ENCODE measurements at regions not wholly inside any gene's neighbourhood (a gene's known extent, or its start where the extent isn't known, plus 50 kb on each side); places are given as distances from the start of the nearest gene placed in this dataset.

DNA sequence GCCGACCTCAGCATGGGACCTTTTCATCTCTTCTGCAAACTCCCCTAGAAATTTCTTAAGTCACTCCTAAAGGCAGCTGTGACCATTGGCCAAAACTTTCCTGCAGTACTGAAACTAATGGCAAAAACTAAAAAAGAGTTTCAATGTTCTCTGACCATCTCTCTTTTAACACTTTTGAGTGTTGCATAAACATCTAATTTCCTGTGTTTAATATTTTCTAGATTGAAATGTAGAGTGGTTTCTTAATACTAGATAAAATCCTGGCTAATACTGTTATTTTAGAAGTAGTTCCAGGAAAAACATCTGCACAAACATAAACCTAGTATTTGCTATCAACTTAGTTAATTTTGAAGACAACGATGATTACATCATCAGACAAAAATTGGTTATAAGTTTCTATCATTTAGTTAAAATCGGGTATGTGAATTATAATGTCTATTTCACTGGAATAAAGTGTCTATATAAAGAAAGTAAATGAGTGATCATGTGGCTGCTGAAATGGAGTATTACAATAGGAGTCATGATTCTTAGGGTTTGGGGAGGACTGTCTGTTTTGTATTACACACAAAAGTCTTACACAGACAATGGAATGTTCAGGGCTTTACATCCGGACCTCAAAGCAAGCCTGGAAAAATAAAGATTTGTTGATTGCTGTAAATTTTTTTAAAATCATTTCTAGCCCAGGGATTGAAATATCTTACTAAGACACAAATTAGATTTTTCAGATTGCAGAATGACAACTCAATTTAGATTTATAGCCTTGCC lies 1323.4 kb downstream of the C4orf33 start:
- H3K9me3 ChIP-seq (ENCODE audit: control insufficient read depth, low read length) = no peaks in the 10 kb centered on the region
- WGBS, 2 experiments (ENCODE audit: insufficient coverage in 2 of 2) = no CpG with 5 or more reads among the region's 4 CpGs
- no peaks in the 10 kb centered on the region for H3K4me1 ChIP-seq (ENCODE audit: control insufficient read depth, insufficient read depth, low read length, poor library complexity, severe bottlenecking)
- no peak overlapping the region for H3K4me3 ChIP-seq (ENCODE audit: extremely low read depth, insufficient read depth, low read length, poor library complexity, severe bottlenecking)
- no peak overlapping the region for H3K27ac ChIP-seq (ENCODE audit: low read depth, low read length, severe bottlenecking)
- H3K36me3 ChIP-seq (ENCODE audit: control insufficient read depth, insufficient read depth, low read length) = no peaks in the 10 kb centered on the region

DNA sequence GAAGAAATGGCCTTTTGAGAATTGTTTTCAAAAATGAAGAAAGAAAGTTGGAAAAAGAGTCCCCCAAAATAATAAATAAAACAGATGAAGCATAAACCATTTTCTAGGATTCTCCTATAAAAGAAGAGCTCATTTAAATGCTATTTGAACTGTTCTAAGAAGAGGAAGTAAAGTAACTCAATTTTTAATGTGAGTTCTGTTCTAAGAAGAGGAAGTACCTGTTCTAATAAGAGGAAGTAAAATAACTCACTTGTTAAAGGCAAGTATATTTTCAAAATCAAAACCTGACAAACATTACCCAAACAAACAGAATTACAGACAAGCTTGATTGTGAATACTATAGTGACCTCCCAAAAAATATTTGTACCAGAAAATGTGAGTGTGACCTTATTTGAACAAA lies 1326.3 kb downstream of the C4orf33 start:
- no peaks in the 10 kb centered on the region for H3K9me3 ChIP-seq (ENCODE audit: control insufficient read depth, low read length)
- no peak overlapping the region for H3K27ac ChIP-seq (ENCODE audit: low read depth, low read length, severe bottlenecking)
- no peak overlapping the region for H3K4me3 ChIP-seq (ENCODE audit: extremely low read depth, insufficient read depth, low read length, poor library complexity, severe bottlenecking)
- H3K36me3 ChIP-seq (ENCODE audit: control insufficient read depth, insufficient read depth, low read length) = no peaks in the 10 kb centered on the region
- no peaks in the 10 kb centered on the region for H3K4me1 ChIP-seq (ENCODE audit: control insufficient read depth, insufficient read depth, low read length, poor library complexity, severe bottlenecking)

DNA sequence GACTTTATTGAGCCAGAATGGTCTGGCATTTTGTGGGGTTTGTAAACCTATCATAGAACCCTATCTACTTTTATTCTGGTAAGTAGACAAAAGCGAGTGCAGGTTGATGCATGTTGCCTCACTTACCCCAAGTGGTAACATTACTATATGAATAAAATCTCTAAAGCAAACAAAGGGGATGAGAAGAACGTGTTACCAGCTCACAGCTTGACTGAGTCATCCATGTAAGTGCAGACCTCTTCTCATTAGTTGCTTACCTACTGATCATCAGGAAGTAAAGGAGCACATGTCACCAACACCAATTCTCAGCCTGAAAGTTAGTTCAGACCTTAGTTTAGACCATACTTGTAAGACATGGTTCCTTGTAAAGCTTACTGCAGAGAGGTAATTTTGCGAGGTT lies 1328.3 kb downstream of the C4orf33 start:
- no peaks in the 10 kb centered on the region for H3K9me3 ChIP-seq (ENCODE audit: control insufficient read depth, low read length)
- WGBS, 2 experiments (ENCODE audit: insufficient coverage in 2 of 2) = 67% methylated on average over 1 of the region's 3 CpGs; no CpG with 5 or more reads in 1 of the 2 experiments
- H3K4me3 ChIP-seq (ENCODE audit: extremely low read depth, insufficient read depth, low read length, poor library complexity, severe bottlenecking) = no peak overlapping the region
- H3K4me1 ChIP-seq (ENCODE audit: control insufficient read depth, insufficient read depth, low read length, poor library complexity, severe bottlenecking) = no peaks in the 10 kb centered on the region
- no peaks in the 10 kb centered on the region for H3K36me3 ChIP-seq (ENCODE audit: control insufficient read depth, insufficient read depth, low read length)
- no peak overlapping the region for H3K27ac ChIP-seq (ENCODE audit: low read depth, low read length, severe bottlenecking)

DNA sequence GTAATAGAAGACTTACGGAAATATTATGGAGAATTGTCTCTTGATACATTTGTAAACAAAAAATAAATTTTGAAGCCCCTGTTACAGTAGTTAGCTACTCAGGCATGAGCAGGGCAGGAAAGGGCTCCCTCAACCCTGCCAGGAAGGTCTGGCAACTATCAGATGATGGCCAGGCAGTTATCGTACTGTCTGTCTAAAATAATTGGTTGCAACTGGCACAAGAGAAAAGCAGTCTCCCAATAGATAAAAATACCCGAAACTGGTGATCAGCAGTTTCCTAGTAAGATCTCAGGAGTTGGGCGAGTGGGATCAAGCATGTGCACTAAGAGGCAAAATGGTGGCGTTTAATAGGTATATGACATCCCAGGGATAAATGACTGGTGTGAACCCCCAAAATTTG lies 1336.3 kb downstream of the C4orf33 start:
- WGBS, 2 experiments (ENCODE audit: insufficient coverage in 2 of 2) = 89 to 93% methylated on average over 3 to 4 of the region's 5 CpGs
- Histone ChIP-seq H3K4me3 (ENCODE audit: extremely low read depth, insufficient read depth, low read length, poor library complexity, severe bottlenecking) (no peak overlapping the region), H3K4me1 (ENCODE audit: control insufficient read depth, insufficient read depth, low read length, poor library complexity, severe bottlenecking) (no peaks in the 10 kb centered on the region), H3K9me3 (ENCODE audit: control insufficient read depth, low read length) (no peaks in the 10 kb centered on the region), H3K27ac (ENCODE audit: low read depth, low read length, severe bottlenecking) (no peak overlapping the region), H3K36me3 (ENCODE audit: control insufficient read depth, insufficient read depth, low read length) (no peaks in the 10 kb centered on the region)

DNA sequence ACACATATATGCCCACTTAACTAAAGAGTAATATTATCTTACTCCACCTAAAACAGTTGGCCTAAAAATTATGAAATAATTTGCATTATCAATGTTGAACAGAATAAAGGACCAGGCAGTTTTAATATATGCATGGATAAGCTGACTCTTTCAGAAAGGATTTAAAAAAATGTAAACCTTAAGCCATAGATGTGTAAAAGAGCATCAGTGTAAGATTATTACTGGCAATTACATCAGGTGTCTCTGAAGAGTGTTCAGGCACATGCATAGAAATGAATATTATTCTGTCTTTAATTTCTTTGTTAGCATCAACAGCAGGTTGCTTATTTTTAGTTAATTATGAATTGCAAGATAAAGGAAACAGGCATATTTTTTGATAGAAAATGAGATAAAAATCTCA lies 1353.8 kb downstream of the C4orf33 start:
- no peaks in the 10 kb centered on the region for H3K4me1 ChIP-seq (ENCODE audit: control insufficient read depth, insufficient read depth, low read length, poor library complexity, severe bottlenecking)
- no peaks in the 10 kb centered on the region for H3K9me3 ChIP-seq (ENCODE audit: control insufficient read depth, low read length)
- H3K27ac ChIP-seq (ENCODE audit: low read depth, low read length, severe bottlenecking) = no peak overlapping the region
- no peaks in the 10 kb centered on the region for H3K36me3 ChIP-seq (ENCODE audit: control insufficient read depth, insufficient read depth, low read length)
- H3K4me3 ChIP-seq (ENCODE audit: extremely low read depth, insufficient read depth, low read length, poor library complexity, severe bottlenecking) = no peak overlapping the region

DNA sequence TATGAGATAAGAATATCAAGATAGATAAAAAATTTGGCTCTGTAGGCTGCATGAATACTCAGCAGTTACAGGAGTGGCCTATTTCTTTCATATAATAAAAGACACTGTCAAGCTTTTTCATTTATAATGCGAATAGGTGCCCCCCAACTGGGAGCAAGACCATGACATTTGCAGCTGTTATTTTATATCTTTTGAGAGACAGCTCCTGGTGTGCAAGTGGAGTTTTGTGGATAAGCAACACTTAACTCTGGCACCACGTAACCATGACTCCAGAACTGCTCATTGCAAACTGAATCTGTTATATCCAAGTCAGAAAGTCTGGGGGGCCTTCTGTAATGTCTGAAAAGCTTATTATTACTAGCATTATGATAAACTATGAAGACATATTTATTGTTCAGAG lies 1372.4 kb downstream of the C4orf33 start:
- Histone ChIP-seq H3K36me3 (ENCODE audit: control insufficient read depth, insufficient read depth, low read length) (no peaks in the 10 kb centered on the region), H3K9me3 (ENCODE audit: control insufficient read depth, low read length) (no peaks in the 10 kb centered on the region), H3K4me3 (ENCODE audit: extremely low read depth, insufficient read depth, low read length, poor library complexity, severe bottlenecking) (no peak overlapping the region), H3K4me1 (ENCODE audit: control insufficient read depth, insufficient read depth, low read length, poor library complexity, severe bottlenecking) (no peaks in the 10 kb centered on the region), H3K27ac (ENCODE audit: low read depth, low read length, severe bottlenecking) (no peak overlapping the region)
- WGBS, 2 experiments (ENCODE audit: insufficient coverage in 2 of 2) = no CpG with 5 or more reads among the region's 2 CpGs

DNA sequence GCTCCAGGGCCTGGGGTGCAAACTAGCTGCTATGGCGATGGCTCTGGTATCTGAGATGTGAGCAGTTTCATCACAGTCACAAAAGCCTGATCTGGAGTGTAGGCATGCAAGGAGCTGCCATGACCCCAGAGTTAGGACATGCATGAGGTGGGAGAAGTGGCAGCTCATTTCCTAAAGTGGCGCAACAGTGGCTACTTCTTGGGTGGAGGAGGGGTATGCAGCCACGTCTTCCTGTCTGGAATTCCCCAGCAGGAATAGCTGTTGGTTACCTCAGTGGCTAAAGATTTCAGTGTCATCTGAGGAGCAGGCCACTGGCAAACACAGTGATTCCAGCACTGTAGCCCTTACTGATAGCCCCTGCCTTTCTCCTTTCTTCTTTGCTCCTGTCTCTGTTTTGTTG lies 1382.5 kb downstream of the C4orf33 start:
- no peaks in the 10 kb centered on the region for H3K4me1 ChIP-seq (ENCODE audit: control insufficient read depth, insufficient read depth, low read length, poor library complexity, severe bottlenecking)
- 84 to 89% methylated on average over 3 of the region's 3 CpGs for WGBS, 2 experiments (ENCODE audit: insufficient coverage in 2 of 2)
- no peak overlapping the region for H3K4me3 ChIP-seq (ENCODE audit: extremely low read depth, insufficient read depth, low read length, poor library complexity, severe bottlenecking)
- no peak overlapping the region for H3K27ac ChIP-seq (ENCODE audit: low read depth, low read length, severe bottlenecking)
- no peaks in the 10 kb centered on the region for H3K36me3 ChIP-seq (ENCODE audit: control insufficient read depth, insufficient read depth, low read length)
- H3K9me3 ChIP-seq (ENCODE audit: control insufficient read depth, low read length) = no peaks in the 10 kb centered on the region

DNA sequence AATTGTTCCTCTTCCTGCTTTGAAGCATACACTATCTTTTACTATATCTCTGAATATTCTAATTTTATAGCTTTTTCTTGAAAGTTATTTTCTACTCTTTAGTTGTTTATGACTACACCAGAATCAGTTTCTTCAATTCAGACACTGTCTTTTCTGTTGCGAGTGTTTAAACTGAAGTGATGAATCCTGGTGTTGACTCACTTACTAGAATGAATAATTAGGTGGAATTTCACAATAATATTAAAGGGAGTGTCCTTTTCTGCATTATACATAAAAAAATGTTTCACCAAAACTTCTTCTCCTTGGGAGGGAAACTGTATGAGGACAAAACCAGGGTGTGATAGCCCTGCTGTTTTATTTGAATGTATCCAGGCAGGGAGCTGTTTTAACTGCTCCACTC lies 1383.1 kb downstream of the C4orf33 start:
- WGBS, 2 experiments (ENCODE audit: insufficient coverage in 2 of 2) = no CpG with 5 or more reads among the region's 1 CpG
- Histone ChIP-seq H3K27ac (ENCODE audit: low read depth, low read length, severe bottlenecking) (no peak overlapping the region), H3K4me3 (ENCODE audit: extremely low read depth, insufficient read depth, low read length, poor library complexity, severe bottlenecking) (no peak overlapping the region), H3K36me3 (ENCODE audit: control insufficient read depth, insufficient read depth, low read length) (no peaks in the 10 kb centered on the region), H3K4me1 (ENCODE audit: control insufficient read depth, insufficient read depth, low read length, poor library complexity, severe bottlenecking) (no peaks in the 10 kb centered on the region), H3K9me3 (ENCODE audit: control insufficient read depth, low read length) (no peaks in the 10 kb centered on the region)

DNA sequence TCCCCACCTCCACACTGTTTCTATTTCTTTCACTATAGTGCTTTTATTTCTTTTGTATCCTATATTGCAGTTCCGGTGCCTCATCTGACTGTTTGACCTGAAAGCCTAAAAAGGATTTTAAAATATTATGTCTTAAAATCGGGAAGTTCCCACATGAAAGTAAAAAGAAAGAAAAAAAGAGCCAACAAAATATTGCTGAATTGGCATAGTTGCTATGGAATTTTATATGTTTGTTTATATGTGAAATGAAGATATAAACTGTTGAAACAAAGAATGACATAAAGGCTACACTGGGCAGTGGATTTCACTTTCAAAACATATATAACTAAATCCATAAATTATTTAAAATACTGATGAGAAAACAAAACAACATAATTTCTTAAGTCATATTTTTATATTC lies 1383.7 kb downstream of the C4orf33 start:
- Histone ChIP-seq H3K4me3 (ENCODE audit: extremely low read depth, insufficient read depth, low read length, poor library complexity, severe bottlenecking) (no peak overlapping the region), H3K9me3 (ENCODE audit: control insufficient read depth, low read length) (no peaks in the 10 kb centered on the region), H3K27ac (ENCODE audit: low read depth, low read length, severe bottlenecking) (no peak overlapping the region), H3K4me1 (ENCODE audit: control insufficient read depth, insufficient read depth, low read length, poor library complexity, severe bottlenecking) (no peaks in the 10 kb centered on the region), H3K36me3 (ENCODE audit: control insufficient read depth, insufficient read depth, low read length) (no peaks in the 10 kb centered on the region)
- 80 to 100% methylated on average over 1 of the region's 2 CpGs for WGBS, 2 experiments (ENCODE audit: insufficient coverage in 2 of 2)

DNA sequence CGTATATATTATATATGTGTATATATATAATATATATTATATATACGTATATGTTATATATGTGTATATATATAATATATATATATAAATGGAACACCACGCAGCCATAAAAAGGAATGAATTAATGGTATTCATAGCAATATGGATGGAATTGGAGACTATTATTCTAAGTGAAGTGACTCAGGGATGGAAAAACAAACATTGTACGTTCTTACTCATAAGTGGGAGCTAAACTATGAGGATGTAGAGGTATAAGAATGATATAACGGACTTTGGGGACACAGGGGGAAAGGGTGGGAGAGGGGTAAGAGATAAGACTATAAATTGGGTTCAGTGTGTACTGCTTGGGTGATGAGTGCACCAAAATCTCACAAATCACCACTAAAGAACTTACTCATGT lies 1388.9 kb downstream of the C4orf33 start:
- no peaks in the 10 kb centered on the region for H3K4me1 ChIP-seq (ENCODE audit: control insufficient read depth, insufficient read depth, low read length, poor library complexity, severe bottlenecking)
- H3K36me3 ChIP-seq (ENCODE audit: control insufficient read depth, insufficient read depth, low read length) = no peaks in the 10 kb centered on the region
- WGBS, 2 experiments (ENCODE audit: insufficient coverage in 2 of 2) = 80 to 89% methylated on average over 1 to 2 of the region's 5 CpGs
- H3K27ac ChIP-seq (ENCODE audit: low read depth, low read length, severe bottlenecking) = no peak overlapping the region
- H3K4me3 ChIP-seq (ENCODE audit: extremely low read depth, insufficient read depth, low read length, poor library complexity, severe bottlenecking) = no peak overlapping the region
- H3K9me3 ChIP-seq (ENCODE audit: control insufficient read depth, low read length) = no peaks in the 10 kb centered on the region

DNA sequence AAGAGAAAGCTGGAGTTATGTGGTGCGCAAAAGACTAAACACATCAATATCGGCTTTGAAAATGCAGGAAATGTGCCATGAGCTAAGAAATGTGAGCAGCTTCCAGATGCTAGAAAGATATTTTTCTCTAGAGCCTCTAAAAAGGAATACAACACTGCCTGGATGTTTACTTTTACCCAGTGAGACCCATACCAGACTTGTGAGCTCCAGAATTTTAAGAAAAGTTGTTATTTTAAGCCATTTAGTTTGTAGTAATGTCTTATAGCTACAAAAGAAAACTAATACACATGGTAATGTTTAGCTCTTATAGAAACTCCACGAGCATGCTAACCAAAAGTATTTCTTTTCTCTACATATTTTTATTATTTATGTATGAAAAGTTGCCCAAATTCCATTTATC lies 1389.4 kb downstream of the C4orf33 start:
- Histone ChIP-seq H3K4me3 (ENCODE audit: extremely low read depth, insufficient read depth, low read length, poor library complexity, severe bottlenecking) (no peak overlapping the region), H3K9me3 (ENCODE audit: control insufficient read depth, low read length) (no peaks in the 10 kb centered on the region), H3K36me3 (ENCODE audit: control insufficient read depth, insufficient read depth, low read length) (no peaks in the 10 kb centered on the region), H3K4me1 (ENCODE audit: control insufficient read depth, insufficient read depth, low read length, poor library complexity, severe bottlenecking) (no peaks in the 10 kb centered on the region), H3K27ac (ENCODE audit: low read depth, low read length, severe bottlenecking) (no peak overlapping the region)
- 83 to 100% methylated on average over 1 to 2 of the region's 3 CpGs for WGBS, 2 experiments (ENCODE audit: insufficient coverage in 2 of 2)
